ENCODE measurements at regions not wholly inside any gene's neighbourhood (a gene's known extent, or its start where the extent isn't known, plus 50 kb on each side); places are given as distances from the start of the nearest gene placed in this dataset.

DNA sequence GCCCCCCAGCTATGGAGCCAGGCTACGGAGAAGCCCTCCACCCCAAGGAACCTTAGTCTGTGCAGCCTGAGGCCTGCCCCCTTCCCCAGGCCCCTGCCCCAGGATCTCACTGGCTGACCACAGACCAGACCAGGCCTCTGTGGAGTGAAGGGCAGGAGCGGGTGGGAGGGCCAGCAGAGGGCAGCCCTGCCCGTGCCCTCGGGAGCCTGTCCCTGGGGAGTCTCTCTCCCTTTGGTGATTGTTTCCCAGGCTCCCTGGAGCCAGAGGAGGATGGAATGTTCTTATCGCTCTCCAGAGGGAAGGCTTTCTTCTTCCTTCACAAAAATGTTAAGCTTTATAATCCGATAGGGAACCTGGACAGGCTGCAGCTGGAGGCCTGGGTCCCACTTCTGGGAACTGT, 455.3 kb downstream of the SOX6 start:
- Histone ChIP-seq H3K27ac (no peak overlapping the region), H3K4me1 (peaks cover 0 to 4% (median 0%) of the 10 kb centered on the region in 4 donors), H3K9me3 (no peaks in the 10 kb centered on the region), H3K36me3 (no peaks in the 10 kb centered on the region), H3K4me3 (no peak overlapping the region), H3K27me3 (peaks cover 0 to 16% (median 0%) of the 10 kb centered on the region in 3 donors)
- 90 to 95% methylated on average over 6 of the region's 6 CpGs for WGBS, 2 donors
- TF ChIP-seq, protein P1, sequence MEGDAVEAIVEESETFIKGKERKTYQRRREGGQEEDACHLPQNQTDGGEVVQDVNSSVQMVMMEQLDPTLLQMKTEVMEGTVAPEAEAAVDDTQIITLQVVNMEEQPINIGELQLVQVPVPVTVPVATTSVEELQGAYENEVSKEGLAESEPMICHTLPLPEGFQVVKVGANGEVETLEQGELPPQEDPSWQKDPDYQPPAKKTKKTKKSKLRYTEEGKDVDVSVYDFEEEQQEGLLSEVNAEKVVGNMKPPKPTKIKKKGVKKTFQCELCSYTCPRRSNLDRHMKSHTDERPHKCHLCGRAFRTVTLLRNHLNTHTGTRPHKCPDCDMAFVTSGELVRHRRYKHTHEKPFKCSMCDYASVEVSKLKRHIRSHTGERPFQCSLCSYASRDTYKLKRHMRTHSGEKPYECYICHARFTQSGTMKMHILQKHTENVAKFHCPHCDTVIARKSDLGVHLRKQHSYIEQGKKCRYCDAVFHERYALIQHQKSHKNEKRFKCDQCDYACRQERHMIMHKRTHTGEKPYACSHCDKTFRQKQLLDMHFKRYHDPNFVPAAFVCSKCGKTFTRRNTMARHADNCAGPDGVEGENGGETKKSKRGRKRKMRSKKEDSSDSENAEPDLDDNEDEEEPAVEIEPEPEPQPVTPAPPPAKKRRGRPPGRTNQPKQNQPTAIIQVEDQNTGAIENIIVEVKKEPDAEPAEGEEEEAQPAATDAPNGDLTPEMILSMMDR (IDR thresholded peaks at IDR 0.05) = no peak
- no peak for TF ChIP-seq POLR2A (IDR thresholded peaks at IDR 0.05)
- no peak for TF ChIP-seq EP300 (IDR thresholded peaks at IDR 0.05)
- no peak for TF ChIP-seq POLR2AphosphoS5 (IDR thresholded peaks at IDR 0.05)
- no peak for DNase-seq
- intact Hi-C loops (cut with DNase I) = no loop called here

DNA sequence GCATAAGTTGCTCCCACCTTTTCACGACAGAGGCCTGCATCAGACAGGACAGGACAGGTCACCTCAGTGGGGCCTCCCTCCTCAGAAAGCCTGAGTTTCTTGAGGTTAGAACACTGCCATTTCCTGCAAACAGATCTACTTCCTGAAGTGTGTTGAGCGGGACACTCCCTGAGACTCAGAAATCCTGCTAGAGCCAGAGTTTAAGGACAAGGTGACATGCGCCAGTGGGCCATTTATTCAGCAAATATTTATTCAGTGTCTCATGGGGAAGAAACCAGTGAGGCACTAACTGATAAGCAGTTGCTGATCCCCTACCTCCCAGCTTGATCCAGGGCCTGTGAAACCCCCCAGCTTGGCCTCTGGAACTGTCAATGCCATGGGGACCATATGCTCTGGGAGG, 454.6 kb downstream of the SOX6 start:
- DNase-seq = no peak
- Histone ChIP-seq H3K36me3 (no peaks in the 10 kb centered on the region), H3K4me1 (peaks cover 0 to 4% (median 0%) of the 10 kb centered on the region in 4 donors), H3K4me3 (no peak overlapping the region), H3K27ac (no peak overlapping the region), H3K9me3 (no peaks in the 10 kb centered on the region), H3K27me3 (peaks cover 0 to 16% (median 0%) of the 10 kb centered on the region in 3 donors)
- 24 to 74% methylated on average over 3 of the region's 3 CpGs for WGBS, 2 donors
- intact Hi-C loops (cut with DNase I) = no loop called here
- TF ChIP-seq, protein P1 (IDR thresholded peaks at IDR 0.05) = no peak
- TF ChIP-seq EP300 (IDR thresholded peaks at IDR 0.05) = no peak
- TF ChIP-seq POLR2AphosphoS5 (IDR thresholded peaks at IDR 0.05) = no peak
- no peak for TF ChIP-seq POLR2A (IDR thresholded peaks at IDR 0.05)

DNA sequence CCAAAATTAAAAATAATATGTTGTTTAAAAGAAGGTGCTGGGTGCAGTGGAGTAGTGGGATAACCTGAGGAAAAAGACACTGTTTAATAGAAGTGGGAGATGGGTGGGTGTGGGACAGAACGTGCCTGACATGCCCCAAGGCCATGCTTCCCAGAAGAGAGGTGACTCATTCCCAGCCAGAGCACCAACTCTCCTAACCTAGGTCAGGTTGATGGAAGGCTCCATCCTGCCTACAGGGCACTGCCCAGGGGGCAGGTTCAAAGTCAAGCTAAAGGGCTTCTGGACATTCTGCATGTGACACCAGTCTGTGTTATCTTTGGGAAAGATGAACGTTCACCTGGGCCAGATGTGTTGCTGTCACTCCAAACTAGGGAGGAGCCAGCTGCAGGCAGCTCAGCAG, 453.1 kb downstream of the SOX6 start:
- no peaks in the 10 kb centered on the region for H3K9me3 ChIP-seq
- no peak for DNase-seq
- WGBS, 2 donors = 52 to 78% methylated on average over 2 of the region's 2 CpGs
- intact Hi-C loops (cut with DNase I) = no loop called here
- no peak overlapping the region for H3K4me3 ChIP-seq
- peaks cover 0 to 16% (median 0%) of the 10 kb centered on the region in 3 donors for H3K27me3 ChIP-seq
- TF ChIP-seq, protein P1 (IDR thresholded peaks at IDR 0.05) = no peak
- TF ChIP-seq POLR2A (IDR thresholded peaks at IDR 0.05) (no peak), POLR2AphosphoS5 (IDR thresholded peaks at IDR 0.05) (no peak), EP300 (IDR thresholded peaks at IDR 0.05) (no peak)
- H3K36me3 ChIP-seq = no peaks in the 10 kb centered on the region
- H3K27ac ChIP-seq = no peak overlapping the region
- H3K4me1 ChIP-seq = no peaks in the 10 kb centered on the region

DNA sequence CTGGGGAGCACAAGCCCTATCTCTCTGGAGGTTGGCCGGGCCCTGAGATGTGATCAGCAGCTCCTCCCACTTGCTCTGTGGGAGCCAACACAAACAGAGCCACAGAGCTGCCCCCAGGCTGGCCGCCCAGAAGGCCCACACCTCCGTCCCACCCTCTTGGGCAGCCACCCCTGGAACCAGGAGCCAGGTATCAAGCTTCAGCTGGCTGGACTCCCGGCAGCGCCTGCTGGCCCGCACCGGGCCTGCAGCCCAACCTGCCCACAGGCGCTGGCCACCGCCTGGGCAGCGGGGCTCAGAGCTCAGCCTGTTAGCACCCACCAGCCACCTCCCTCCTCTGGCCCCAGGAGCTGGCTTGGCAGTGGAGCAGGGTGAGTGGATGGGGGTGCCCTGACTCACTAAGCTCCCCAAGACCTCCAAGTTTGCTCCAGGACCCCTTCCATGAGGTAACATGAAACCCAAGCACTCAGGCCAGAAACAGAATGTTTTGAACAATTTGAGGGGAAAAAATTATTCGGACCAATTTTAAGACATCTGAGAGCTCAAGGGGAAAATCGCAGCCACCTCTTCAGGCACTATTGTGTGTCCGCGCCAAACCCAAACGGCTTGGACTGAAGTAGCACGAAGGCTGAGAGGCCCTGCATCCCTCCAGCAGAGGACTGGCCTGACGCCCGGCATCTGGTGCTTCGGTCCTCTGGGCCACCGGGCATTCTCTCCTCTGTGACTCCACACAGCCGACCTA, 450.8 kb downstream of the SOX6 start:
- H3K4me3 ChIP-seq = no peak overlapping the region
- no peaks in the 10 kb centered on the region for H3K4me1 ChIP-seq
- intact Hi-C loops (cut with DNase I) = no loop called here
- no peak overlapping the region for H3K27ac ChIP-seq
- H3K27me3 ChIP-seq = peaks cover 0 to 16% (median 0%) of the 10 kb centered on the region in 3 donors
- TF ChIP-seq POLR2AphosphoS5 (IDR thresholded peaks at IDR 0.05) = no peak
- TF ChIP-seq POLR2A (IDR thresholded peaks at IDR 0.05) = no peak
- no peak for TF ChIP-seq EP300 (IDR thresholded peaks at IDR 0.05)
- TF ChIP-seq, protein P1 (IDR thresholded peaks at IDR 0.05) = no peak
- 94 to 96% methylated on average over 21 of the region's 21 CpGs for WGBS, 2 donors
- H3K36me3 ChIP-seq = no peaks in the 10 kb centered on the region
- no peaks in the 10 kb centered on the region for H3K9me3 ChIP-seq
- DNase-seq = no peak
